ENCODE measurements at regions not wholly inside any gene's neighbourhood (a gene's known extent, or its start where the extent isn't known, plus 50 kb on each side); places are given as distances from the start of the nearest gene placed in this dataset.
"Not testable (repeated sequence)": the region's sequence is repeated elsewhere in the genome, so short reads cannot be mapped to it uniquely, and the experiment has no call there.

- TF ChIP-seq ZBTB40 (IDR thresholded peaks at IDR 0.05) (no peak), ZBTB40 (CRISPR knock-in tag; IDR thresholded peaks at IDR 0.05) (no peak), ZFP30 (CRISPR knock-in tag; IDR thresholded peaks at IDR 0.05; ENCODE audit: borderline replicate concordance) (no peak), HMG20A (CRISPR knock-in tag; conservative IDR thresholded peaks at IDR 0.05) (no peak), POLR2H (tag; IDR thresholded peaks at IDR 0.05; ENCODE audit: low read depth) (no peak), ZNF77 (CRISPR knock-in tag; IDR thresholded peaks at IDR 0.05) (no peak), DDX20 (tag; IDR thresholded peaks at IDR 0.05; ENCODE audit: low read depth) (no peak), POU5F1 (IDR thresholded peaks at IDR 0.05; ENCODE audit: borderline replicate concordance, low read depth, low read length, partially characterized antibody) (no peak), POLR3A (IDR thresholded peaks at IDR 0.05; ENCODE audit: borderline replicate concordance, extremely low read depth, insufficient read depth, insufficient read length) (no peak), EP300 (IDR thresholded peaks at IDR 0.05; ENCODE audit: low read length) (no peak), RB1 (IDR thresholded peaks at IDR 0.05; ENCODE audit: low read depth) (no peak), PREB (CRISPR knock-in tag; IDR thresholded peaks at IDR 0.05) (no peak)
Measured at GRCh38 chr6:66094615-66095014, 387.6 kb upstream of the EYS start (continued).

GRCh38 chr6:66092306-66092705 lies 385.3 kb upstream of the EYS start:
- H3K36me3 ChIP-seq (ENCODE audit: control insufficient read depth, insufficient read depth, low read length); H3K27ac ChIP-seq (ENCODE audit: extremely low read depth, low read depth, low read length); intact Hi-C loops (cut with micrococcal nuclease); H3K9me3 ChIP-seq (replicated peaks; ENCODE audit: control insufficient read depth, insufficient read depth, low read depth, low read length); H3K4me1 ChIP-seq (replicated peaks in 1 of 2; ENCODE audit: control insufficient read depth in 2 of 2, insufficient read depth in 2 of 2, low read length in 2 of 2); ATAC-seq; in situ Hi-C loops (cut with MboI); H3K27me3 ChIP-seq (ENCODE audit: control insufficient read depth in 2 of 2, insufficient read depth in 2 of 2, low read length in 2 of 2); H3K79me2 ChIP-seq (ENCODE audit: control insufficient read depth, insufficient read depth, low read length); POLR2A ChIA-PET; H3K9me1 ChIP-seq (ENCODE audit: control insufficient read depth, insufficient read depth, low read length); FAIRE-seq; DNase-seq (ENCODE audit: extremely low read depth in 1 of 4, low spot score in 3 of 4); H3K4me2 ChIP-seq (ENCODE audit: insufficient read depth, low read length); H3K4me3 ChIP-seq; BruUV-seq (replicated peaks); H2AFZ ChIP-seq (ENCODE audit: low read depth, low read length); H3K9ac ChIP-seq (ENCODE audit: insufficient read depth in 1 of 2, low read depth in 2 of 2, low read length in 2 of 2); H4K20me1 ChIP-seq (replicated peaks; ENCODE audit: control insufficient read depth, insufficient read depth, low read length); CTCF ChIA-PET (ENCODE audit: low intra/inter-chr PET ratio): not testable (repeated sequence)
- 0% methylated on average over 1 of the region's 1 CpG for WGBS (ENCODE audit: insufficient coverage, low coverage, missing lambda C conversion rate)

Measured in K562 (cell line).